ENCODE measurements at regions not wholly inside any gene's neighbourhood (a gene's known extent, or its start where the extent isn't known, plus 50 kb on each side); places are given as distances from the start of the nearest gene placed in this dataset.

GRCh38 chr13:74977498-74977897 is 504.5 kb downstream of the TBC1D4 start:
- Histone ChIP-seq H3K27ac (no peak overlapping the region), H3K36me3 (no peaks in the 10 kb centered on the region), H2AFZ (replicated peaks) (no peak overlapping the region), H3F3A (ENCODE audit: low read depth) (no peaks in the 10 kb centered on the region), H3K9ac (no peak overlapping the region), H3K4me1 (peaks cover 19% of the 10 kb centered on the region), H3K4me2 (no peak overlapping the region), H3K4me3 (no peak overlapping the region), H3K79me2 (ENCODE audit: low read depth) (no peaks in the 10 kb centered on the region), H4K20me1 (ENCODE audit: low read depth) (no peaks in the 10 kb centered on the region), H3K27me3 (no peaks in the 10 kb centered on the region), H3K9me3 (ENCODE audit: low read depth) (no peaks in the 10 kb centered on the region)
- Mint-ChIP-seq H3K9me3 (no peaks in the 10 kb centered on the region), H3K27me3 (ENCODE audit: insufficient read depth, low read depth) (peaks cover 3% of the 10 kb centered on the region), H3K4me3 (no peak overlapping the region), H3K36me3 (no peaks in the 10 kb centered on the region), H3K4me1 (peaks cover 22% of the 10 kb centered on the region), H3K27ac (no peak overlapping the region)
- TF ChIP-seq EZH2phosphoT487 (IDR thresholded peaks at IDR 0.05): no peak
- no peak for TF ChIP-seq EZH2 (IDR thresholded peaks at IDR 0.05)
- TF ChIP-seq CTCF (IDR thresholded peaks at IDR 0.05): no peak
- no peak for DNase-seq (ENCODE audit: low spot score)

DNA sequence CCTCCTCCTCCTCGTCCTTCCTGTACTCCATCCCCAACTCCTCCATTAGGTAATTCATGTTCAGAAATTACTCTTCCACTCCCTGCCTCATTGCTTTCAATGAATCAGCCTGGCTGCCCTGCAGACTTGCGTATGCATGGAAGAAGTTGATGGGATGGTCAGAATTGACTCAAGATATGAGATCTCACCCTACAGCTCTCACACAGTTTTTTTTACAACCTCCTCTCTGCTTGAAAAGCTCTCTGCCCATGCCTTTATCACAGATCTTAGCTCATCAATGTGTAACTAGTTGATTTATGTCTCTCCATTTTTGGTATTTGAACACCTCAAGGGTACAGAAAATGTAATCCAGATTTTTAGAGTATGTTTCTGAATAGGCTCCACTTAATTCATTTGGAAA is 506.9 kb downstream of the TBC1D4 start:
- no peaks in the 10 kb centered on the region for H3K79me2 ChIP-seq (ENCODE audit: low read depth)
- peaks cover 19% of the 10 kb centered on the region for H3K4me1 ChIP-seq
- TF ChIP-seq EZH2phosphoT487 (IDR thresholded peaks at IDR 0.05) (no peak), CTCF (IDR thresholded peaks at IDR 0.05) (no peak), EZH2 (IDR thresholded peaks at IDR 0.05) (no peak)
- no peaks in the 10 kb centered on the region for H3K9me3 ChIP-seq (ENCODE audit: low read depth)
- peak overlapping the region; percentile 52 for H3K27ac Mint-ChIP-seq
- H3K4me3 Mint-ChIP-seq: no peak overlapping the region
- peak overlapping the region; percentile 38 for H2AFZ ChIP-seq (replicated peaks)
- H3K4me1 Mint-ChIP-seq: peaks cover 22% of the 10 kb centered on the region
- no peak overlapping the region for H3K4me3 ChIP-seq
- no peak overlapping the region for H3K27ac ChIP-seq
- H3F3A ChIP-seq (ENCODE audit: low read depth): no peaks in the 10 kb centered on the region
- H3K9ac ChIP-seq: no peak overlapping the region
- H3K27me3 ChIP-seq: no peaks in the 10 kb centered on the region
- DNase-seq (ENCODE audit: low spot score): no peak
- peaks cover 3% of the 10 kb centered on the region for H3K27me3 Mint-ChIP-seq (ENCODE audit: insufficient read depth, low read depth)
- H3K9me3 Mint-ChIP-seq: no peaks in the 10 kb centered on the region
- no peaks in the 10 kb centered on the region for H4K20me1 ChIP-seq (ENCODE audit: low read depth)
- H3K36me3 ChIP-seq: no peaks in the 10 kb centered on the region
- H3K4me2 ChIP-seq: no peak overlapping the region
- H3K36me3 Mint-ChIP-seq: no peaks in the 10 kb centered on the region

DNA sequence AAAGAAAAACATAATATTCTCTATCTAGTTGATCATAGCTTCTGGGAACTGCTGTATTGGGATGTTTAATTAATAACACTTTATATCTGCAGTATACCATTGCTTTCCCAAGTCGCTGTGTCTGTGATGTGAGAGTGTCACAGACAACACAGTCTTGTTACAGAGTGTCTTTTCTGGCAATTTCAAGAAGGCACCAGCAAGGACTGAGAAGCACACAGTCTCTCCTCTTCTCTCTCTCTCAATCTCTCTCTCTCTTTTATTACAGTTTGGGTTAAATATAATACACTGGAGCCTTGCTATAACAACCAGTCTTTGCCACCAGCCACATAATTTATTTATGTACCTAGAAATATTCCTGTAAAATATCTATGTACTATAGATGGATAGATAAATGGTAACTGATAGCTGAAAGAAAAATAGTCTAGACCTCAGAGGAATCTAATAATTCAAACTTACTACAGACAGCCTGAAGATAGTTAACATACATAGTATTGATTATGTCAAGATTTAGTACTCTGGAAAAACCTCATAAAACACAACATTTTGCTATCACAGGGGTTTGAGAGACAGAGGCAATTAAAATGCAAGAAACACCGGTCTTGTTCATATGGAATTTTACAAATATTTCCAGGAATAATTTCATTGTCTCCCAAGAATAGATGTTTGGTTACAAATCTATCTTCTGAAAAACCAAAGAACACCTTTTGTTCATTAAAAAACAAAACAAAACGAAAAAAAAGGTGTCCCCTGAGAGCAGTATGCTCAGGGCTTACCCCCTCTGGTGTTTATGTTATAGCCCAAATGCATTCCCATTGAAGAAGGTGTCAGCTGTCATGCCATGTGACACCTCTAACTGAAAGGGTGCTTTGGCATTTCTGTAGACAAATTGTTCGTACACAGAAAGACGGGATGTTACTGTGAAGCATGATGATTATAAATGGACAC is 507.8 kb downstream of the TBC1D4 start:
- no peak for TF ChIP-seq EZH2phosphoT487 (IDR thresholded peaks at IDR 0.05)
- TF ChIP-seq CTCF (IDR thresholded peaks at IDR 0.05): no peak
- no peak for TF ChIP-seq EZH2 (IDR thresholded peaks at IDR 0.05)
- Mint-ChIP-seq H3K4me1 (peaks cover 27% of the 10 kb centered on the region), H3K27me3 (ENCODE audit: insufficient read depth, low read depth) (peaks cover 3% of the 10 kb centered on the region), H3K9me3 (no peaks in the 10 kb centered on the region), H3K36me3 (no peaks in the 10 kb centered on the region), H3K4me3 (no peak overlapping the region), H3K27ac (no peak overlapping the region)
- Histone ChIP-seq H3F3A (ENCODE audit: low read depth) (no peaks in the 10 kb centered on the region), H3K4me2 (no peak overlapping the region), H3K36me3 (no peaks in the 10 kb centered on the region), H3K27me3 (no peaks in the 10 kb centered on the region), H3K27ac (no peak overlapping the region), H4K20me1 (ENCODE audit: low read depth) (no peaks in the 10 kb centered on the region), H3K79me2 (ENCODE audit: low read depth) (no peaks in the 10 kb centered on the region), H3K9me3 (ENCODE audit: low read depth) (no peaks in the 10 kb centered on the region), H3K4me3 (no peak overlapping the region), H3K4me1 (peaks cover 19% of the 10 kb centered on the region), H3K9ac (no peak overlapping the region), H2AFZ (replicated peaks) (peak overlapping the region; percentile 38)
- peak; percentile 33 for DNase-seq (ENCODE audit: low spot score)

Data from neural progenitor cell (in vitro differentiated cells).